ENCODE measurements at regions not wholly inside any gene's neighbourhood (a gene's known extent, or its start where the extent isn't known, plus 50 kb on each side); places are given as distances from the start of the nearest gene placed in this dataset.

DNA sequence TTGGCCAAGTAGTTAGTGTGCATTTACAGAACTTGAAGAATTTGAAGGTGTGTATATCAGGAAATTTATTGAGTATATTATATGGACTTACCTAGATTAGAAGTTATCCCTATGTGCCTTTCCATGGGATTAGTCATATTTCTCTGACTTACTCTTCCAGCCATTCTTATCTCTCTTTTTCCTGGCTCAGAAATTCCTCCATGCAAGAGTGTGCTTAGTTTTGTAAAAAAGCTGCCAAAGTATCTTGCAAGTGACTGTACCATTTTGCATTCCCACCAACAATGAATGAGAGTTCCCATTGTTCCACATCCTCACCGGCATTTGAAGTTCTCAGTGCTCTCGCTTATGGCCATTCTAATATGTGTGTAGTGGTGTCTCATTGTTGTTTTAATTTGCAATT is 82.2 kb upstream of the GUCA2B start:
- Histone ChIP-seq H3K27me3 (replicated peaks; ENCODE audit: insufficient read depth, low read depth, low read length, poor library complexity) (peaks cover 98% of the 10 kb centered on the region), H3K27ac (ENCODE audit: low read depth, low read length, poor library complexity, severe bottlenecking) (no peak overlapping the region), H3K9me3 (ENCODE audit: low read depth, low read length, poor library complexity, severe bottlenecking) (no peaks in the 10 kb centered on the region), H3K4me1 (ENCODE audit: insufficient read depth, low read length, poor library complexity, severe bottlenecking) (no peaks in the 10 kb centered on the region), H3K4me3 (ENCODE audit: low read depth, low read length, poor library complexity, severe bottlenecking) (no peak overlapping the region), H3K36me3 (ENCODE audit: insufficient read depth, low read length, poor library complexity, severe bottlenecking) (no peaks in the 10 kb centered on the region)
- intact Hi-C loops (cut with micrococcal nuclease; ENCODE audit: unreplicated experiment) = no loop called here
- POLR2A ChIA-PET (ENCODE audit: low non-redundant PET) = no interaction called here
- no TSS peak for BruUV-seq (replicated peaks)
- CTCF ChIA-PET = no interaction called here
- no peak for DNase-seq (ENCODE audit: low spot score)
- TF ChIP-seq EZH2 (IDR thresholded peaks at IDR 0.05; ENCODE audit: borderline replicate concordance, low read depth, low read length, poor library complexity, severe bottlenecking) (no peak), CTCF (conservative IDR thresholded peaks at IDR 0.05; ENCODE audit: low read depth, low read length) (no peak)

DNA sequence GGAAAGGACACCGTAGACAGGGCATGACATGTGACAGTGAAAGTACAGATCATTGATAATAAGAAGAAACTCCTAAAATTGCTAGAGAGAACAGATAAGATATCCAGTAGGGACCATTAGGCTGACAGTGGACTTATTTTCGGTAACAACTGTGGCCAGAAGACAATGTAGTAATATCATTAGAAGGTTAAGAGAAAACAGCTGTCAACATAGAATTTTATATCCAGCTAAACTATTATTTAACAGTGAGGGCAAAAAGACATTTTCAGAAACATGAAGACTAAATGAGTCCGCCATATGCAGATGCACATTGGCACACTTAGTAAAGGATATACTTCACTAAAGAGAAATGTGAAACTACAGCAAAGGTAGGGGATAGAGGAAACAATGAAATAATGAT is 95.4 kb upstream of the GUCA2B start:
- TF ChIP-seq EZH2 (IDR thresholded peaks at IDR 0.05; ENCODE audit: borderline replicate concordance, low read depth, low read length, poor library complexity, severe bottlenecking) = no peak
- TF ChIP-seq CTCF (conservative IDR thresholded peaks at IDR 0.05; ENCODE audit: low read depth, low read length) = no peak
- Histone ChIP-seq H3K4me3 (ENCODE audit: low read depth, low read length, poor library complexity, severe bottlenecking) (no peak overlapping the region), H3K36me3 (ENCODE audit: insufficient read depth, low read length, poor library complexity, severe bottlenecking) (no peaks in the 10 kb centered on the region), H3K27me3 (replicated peaks; ENCODE audit: insufficient read depth, low read depth, low read length, poor library complexity) (no peaks in the 10 kb centered on the region), H3K4me1 (ENCODE audit: insufficient read depth, low read length, poor library complexity, severe bottlenecking) (no peaks in the 10 kb centered on the region), H3K27ac (ENCODE audit: low read depth, low read length, poor library complexity, severe bottlenecking) (no peak overlapping the region), H3K9me3 (ENCODE audit: low read depth, low read length, poor library complexity, severe bottlenecking) (peaks cover 9% of the 10 kb centered on the region)
- intact Hi-C loops (cut with micrococcal nuclease; ENCODE audit: unreplicated experiment) = no loop called here
- ChIA-PET CTCF (no interaction called here), POLR2A (ENCODE audit: low non-redundant PET) (no interaction called here)
- DNase-seq (ENCODE audit: low spot score) = no peak
- BruUV-seq (replicated peaks) = no TSS peak

- intact Hi-C loops (cut with micrococcal nuclease; ENCODE audit: unreplicated experiment) = no loop called here
- no peak for DNase-seq (ENCODE audit: low spot score)
- TF ChIP-seq CTCF (conservative IDR thresholded peaks at IDR 0.05; ENCODE audit: low read depth, low read length) (no peak), EZH2 (IDR thresholded peaks at IDR 0.05; ENCODE audit: borderline replicate concordance, low read depth, low read length, poor library complexity, severe bottlenecking) (no peak)
- Histone ChIP-seq H3K27ac (ENCODE audit: low read depth, low read length, poor library complexity, severe bottlenecking) (no peak overlapping the region), H3K36me3 (ENCODE audit: insufficient read depth, low read length, poor library complexity, severe bottlenecking) (no peaks in the 10 kb centered on the region), H3K4me1 (ENCODE audit: insufficient read depth, low read length, poor library complexity, severe bottlenecking) (no peaks in the 10 kb centered on the region), H3K27me3 (replicated peaks; ENCODE audit: insufficient read depth, low read depth, low read length, poor library complexity) (no peaks in the 10 kb centered on the region), H3K9me3 (ENCODE audit: low read depth, low read length, poor library complexity, severe bottlenecking) (peaks cover 9% of the 10 kb centered on the region), H3K4me3 (ENCODE audit: low read depth, low read length, poor library complexity, severe bottlenecking) (no peak overlapping the region)
- ChIA-PET CTCF (no interaction called here), POLR2A (ENCODE audit: low non-redundant PET) (no interaction called here)
- BruUV-seq (replicated peaks) = no TSS peak
These were observed 96.8 kb upstream of the GUCA2B start for GRCh38 chr1:42056460-42056859.
